Ovary (tissue), 7 donors: ENCODE measurements at regions not wholly inside any gene's neighbourhood (a gene's known extent, or its start where the extent isn't known, plus 50 kb on each side); places are given as distances from the start of the nearest gene placed in this dataset.

Source experiments
- DNase-seq, 5 donors: peaks; one replicate each; pipeline ENCODE4 v3.0.0-alpha.2; 2019 to 2020
- H3K27ac ChIP-seq, 2 donors: fragments of 200-600 bp; one replicate each; pipeline versions ENCODE4 v1.5.1 to v1.8.0; 2019 to 2022
- H3K27me3 ChIP-seq: fragments of 200-600 bp; one replicate; pipeline ENCODE4 v1.8.0; 2022
- H3K36me3 ChIP-seq: fragments of 200-600 bp; sonication (generic); one replicate; pipeline ENCODE4 v1.5.1; 2019
- H3K4me1 ChIP-seq: one replicate; pipeline ENCODE4 v1.8.1; 2013; ENCODE audit warnings: mild to moderate bottlenecking, moderate library complexity; ENCODE audit not compliant: insufficient read depth
- H3K4me3 ChIP-seq: fragments of 200-600 bp; sonication (generic); one replicate; pipeline ENCODE4 v1.5.1; 2017
- H3K9me3 ChIP-seq, 2 donors: fragments of 200-600 bp in 1 of 2; sonication (generic) in 1 of 2; one replicate each; pipeline versions ENCODE4 v1.5.1 to v1.8.1; 2013 to 2019; ENCODE audit warnings: mild to moderate bottlenecking in 1 of 2, moderate library complexity in 1 of 2
- EP300 ChIP-seq: sonication (generic); formaldehyde crosslinking; IDR thresholded peaks from one replicate; pipeline ENCODE4 v1.6.1; 2017; ENCODE audit warnings: antibody characterized with exemption
- POLR2A ChIP-seq: fragments of 450-650 bp; IDR thresholded peaks from one replicate; pipeline ENCODE4 v1.6.1; 2017; ENCODE audit warnings: antibody characterized with exemption, mild to moderate bottlenecking, moderate library complexity
- WGBS, 3 donors: extraction: QIAGEN DNeasy Blood & Tissue Kit in 1 of 3; methylation state at CpG; one replicate each; pipeline versions ENCODE4 v1.1.5 to v1.1.7; 2013 to 2017; 5-methylcytosine and 5-hydroxymethylcytosine counted together
- intact Hi-C, 4 donors: fragments of 100-400 bp; cut with DNase I; formaldehyde crosslinking; loops; one replicate each; pipeline versions ENCODE4 v1.11.0 to v1.15.1; 2022 to 2023
- TF ChIP-seq, protein P1 (sequence below), 3 donors: fragments of 450-650 bp in 2 of 3; fragments of 200-600 bp in 1 of 3; IDR thresholded peaks; one replicate each; pipeline versions ENCODE4 v1.5.1 to v1.8.0; 2016 to 2022; ENCODE audit warnings: antibody characterized with exemption in 3 of 3, mild to moderate bottlenecking in 1 of 3
- donor health status: DM: no; HTN: no; CAD: no; lungs with moderate emphysema.
- donor health status: DM: no; HTN: no; CAD: no.
- donor health status: Bipolar disorder and iron deficiency.
- donor health status: DM: no; HTN: no; CAD: no.
- donor health status: DM: yes; HTN: yes; CAD: no.

DNA sequence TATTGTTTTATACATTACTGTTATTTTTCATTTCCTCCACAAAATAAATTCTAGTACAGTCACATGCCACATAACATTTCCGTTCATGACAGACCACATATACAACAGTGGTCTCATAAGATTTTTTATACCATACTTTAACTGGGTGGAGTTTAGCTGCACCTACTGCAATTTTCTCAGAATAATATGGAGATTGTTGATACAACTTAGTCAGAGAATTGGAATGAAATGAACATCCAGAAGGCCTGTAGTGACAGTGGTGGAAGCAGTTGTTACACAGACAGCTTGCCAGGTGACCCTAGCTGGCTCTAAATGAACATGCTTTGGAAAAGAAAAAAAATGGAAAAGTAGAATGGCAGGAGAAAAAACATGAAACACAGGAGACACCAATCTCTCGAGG lies 183.2 kb upstream of the TCF21 start:
- no peak for TF ChIP-seq EP300
- H3K27ac ChIP-seq, result no peak overlapping the region
- intact Hi-C loops, result no loop called here
- WGBS, 3 donors, result 79 to 91% (median 81%) methylated on average over 2 of the region's 2 CpGs
- H3K9me3 ChIP-seq, result no peaks in the 10 kb centered on the region
- no peak overlapping the region for H3K4me3 ChIP-seq
- peaks cover 3% of the 10 kb centered on the region for H3K4me1 ChIP-seq
- no peaks in the 10 kb centered on the region for H3K36me3 ChIP-seq
- no peaks in the 10 kb centered on the region for H3K27me3 ChIP-seq
- DNase-seq, result no peak

- Histone ChIP-seq H3K4me1 (no peaks in the 10 kb centered on the region), H3K36me3 (no peaks in the 10 kb centered on the region), H3K9me3 (no peaks in the 10 kb centered on the region), H3K27ac (no peak overlapping the region), H3K27me3 (no peaks in the 10 kb centered on the region), H3K4me3 (no peak overlapping the region)
- intact Hi-C loops, result no loop called here
- 54 to 67% (median 56%) methylated on average over 4 of the region's 4 CpGs for WGBS, 3 donors
- TF ChIP-seq EP300 (no peak), POLR2A (no peak)
- TF ChIP-seq, protein P1, sequence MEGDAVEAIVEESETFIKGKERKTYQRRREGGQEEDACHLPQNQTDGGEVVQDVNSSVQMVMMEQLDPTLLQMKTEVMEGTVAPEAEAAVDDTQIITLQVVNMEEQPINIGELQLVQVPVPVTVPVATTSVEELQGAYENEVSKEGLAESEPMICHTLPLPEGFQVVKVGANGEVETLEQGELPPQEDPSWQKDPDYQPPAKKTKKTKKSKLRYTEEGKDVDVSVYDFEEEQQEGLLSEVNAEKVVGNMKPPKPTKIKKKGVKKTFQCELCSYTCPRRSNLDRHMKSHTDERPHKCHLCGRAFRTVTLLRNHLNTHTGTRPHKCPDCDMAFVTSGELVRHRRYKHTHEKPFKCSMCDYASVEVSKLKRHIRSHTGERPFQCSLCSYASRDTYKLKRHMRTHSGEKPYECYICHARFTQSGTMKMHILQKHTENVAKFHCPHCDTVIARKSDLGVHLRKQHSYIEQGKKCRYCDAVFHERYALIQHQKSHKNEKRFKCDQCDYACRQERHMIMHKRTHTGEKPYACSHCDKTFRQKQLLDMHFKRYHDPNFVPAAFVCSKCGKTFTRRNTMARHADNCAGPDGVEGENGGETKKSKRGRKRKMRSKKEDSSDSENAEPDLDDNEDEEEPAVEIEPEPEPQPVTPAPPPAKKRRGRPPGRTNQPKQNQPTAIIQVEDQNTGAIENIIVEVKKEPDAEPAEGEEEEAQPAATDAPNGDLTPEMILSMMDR (IDR thresholded peaks at IDR 0.05), result no peak
- DNase-seq, result no peak
Measured at GRCh38 chr6:133707456-133707855, 181.5 kb upstream of the TCF21 start.

GRCh38 chr6:133710826-133711225 lies 178.1 kb upstream of the TCF21 start:
- Histone ChIP-seq H3K9me3 (no peaks in the 10 kb centered on the region), H3K27ac (no peak overlapping the region), H3K4me1 (no peaks in the 10 kb centered on the region), H3K4me3 (no peak overlapping the region), H3K27me3 (no peaks in the 10 kb centered on the region), H3K36me3 (no peaks in the 10 kb centered on the region)
- intact Hi-C loops, result no loop called here
- TF ChIP-seq POLR2A (no peak), EP300 (no peak)
- TF ChIP-seq, protein P1 (IDR thresholded peaks at IDR 0.05), result no peak
- DNase-seq, result no peak

DNA sequence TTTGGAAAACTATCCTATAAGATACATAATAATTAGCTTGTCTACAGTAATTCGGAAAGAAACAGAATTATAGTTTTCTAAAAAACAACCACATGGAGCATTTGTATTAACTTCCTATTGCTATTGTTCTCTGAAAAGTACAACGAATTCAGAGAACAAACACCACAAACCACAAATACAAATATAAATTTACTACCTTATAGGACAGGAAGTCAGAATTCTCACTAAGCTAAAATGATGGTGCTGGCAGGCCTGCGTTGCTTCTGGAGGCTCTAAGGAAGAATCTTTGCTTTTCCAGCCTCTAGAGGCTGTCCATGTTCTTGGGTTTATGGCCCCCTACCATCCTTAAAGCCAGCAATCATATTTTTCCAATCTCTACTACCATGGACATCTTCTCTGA lies 173.6 kb upstream of the TCF21 start:
- TF ChIP-seq, protein P1 (IDR thresholded peaks at IDR 0.05), result no peak
- TF ChIP-seq POLR2A (no peak), EP300 (no peak)
- Histone ChIP-seq H3K27me3 (no peaks in the 10 kb centered on the region), H3K9me3 (no peaks in the 10 kb centered on the region), H3K27ac (no peak overlapping the region), H3K4me3 (no peak overlapping the region), H3K4me1 (no peaks in the 10 kb centered on the region), H3K36me3 (no peaks in the 10 kb centered on the region)
- WGBS, 3 donors, result 86 to 92% (median 91%) methylated on average over 3 of the region's 3 CpGs
- intact Hi-C loops, result no loop called here
- DNase-seq, result no peak

DNA sequence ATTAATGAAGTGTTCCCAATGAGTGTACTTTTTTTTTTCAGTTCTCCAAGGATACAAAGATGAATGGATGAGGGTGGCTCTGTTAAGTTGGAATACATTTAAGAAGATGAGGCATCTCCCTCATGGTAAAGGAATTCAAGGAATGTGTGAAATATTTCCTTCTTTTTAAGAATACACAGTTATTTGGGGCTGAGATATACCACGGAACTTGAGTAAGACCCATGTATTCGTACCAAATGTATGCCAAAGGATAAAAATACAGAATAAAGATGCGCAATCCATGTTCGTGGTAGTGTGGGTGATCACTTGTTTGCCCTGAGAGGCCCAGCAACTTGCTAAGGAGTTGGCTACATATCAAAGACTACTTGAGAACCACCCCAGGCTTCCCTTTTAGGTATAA lies 164.2 kb upstream of the TCF21 start:
- no peak overlapping the region for H3K27ac ChIP-seq
- DNase-seq, result no peak
- TF ChIP-seq, protein P1 (IDR thresholded peaks at IDR 0.05), result no peak
- TF ChIP-seq POLR2A (no peak), EP300 (no peak)
- intact Hi-C loops, result no loop called here
- H3K27me3 ChIP-seq, result no peaks in the 10 kb centered on the region
- WGBS, 3 donors, result 80 to 94% (median 94%) methylated on average over 4 of the region's 4 CpGs
- H3K4me1 ChIP-seq, result no peaks in the 10 kb centered on the region
- H3K36me3 ChIP-seq, result no peaks in the 10 kb centered on the region
- no peak overlapping the region for H3K4me3 ChIP-seq
- H3K9me3 ChIP-seq, result no peaks in the 10 kb centered on the region
